GM12892 (cell line): ENCODE measurements at regions not wholly inside any gene's neighbourhood (a gene's known extent, or its start where the extent isn't known, plus 50 kb on each side); places are given as distances from the start of the nearest gene placed in this dataset.

Experiments used
- POLR2A ChIP-seq: IDR thresholded peaks from 2 replicates; pipeline ENCODE4 v1.6.1; 2011; ENCODE audit warnings: low read depth, low read length, control low read depth
- TAF1 ChIP-seq: IDR thresholded peaks from 2 replicates; pipeline ENCODE4 v1.6.1; 2011; ENCODE audit warnings: low read depth, mild to moderate bottlenecking, control low read depth, low read length, borderline replicate concordance

DNA sequence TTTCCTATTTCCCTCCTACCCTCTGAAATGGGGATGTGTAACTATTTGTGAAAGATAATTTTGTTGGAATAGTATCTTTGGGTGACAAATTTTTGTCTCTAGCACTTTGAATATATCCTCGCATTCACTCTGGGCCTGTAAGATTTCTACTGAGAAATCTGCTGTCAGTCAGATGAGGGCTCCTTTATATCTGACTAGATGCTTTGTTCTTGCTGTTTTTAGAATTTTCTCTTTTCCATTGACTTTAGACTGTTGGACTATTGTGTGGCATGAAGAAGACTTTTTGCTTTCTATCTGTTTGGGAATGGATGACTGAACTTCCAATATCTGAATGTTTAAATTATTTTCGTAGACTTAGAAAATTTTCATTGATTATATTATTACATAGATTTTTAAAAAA, 54.2 kb upstream of the GRID2 start:
- TF ChIP-seq POLR2A (no peak), TAF1 (no peak)
